GM04504 (cell line): ENCODE measurements at regions not wholly inside any gene's neighbourhood (a gene's known extent, or its start where the extent isn't known, plus 50 kb on each side); places are given as distances from the start of the nearest gene placed in this dataset.
"Not testable (repeated sequence)": the region's sequence is repeated elsewhere in the genome, so short reads cannot be mapped to it uniquely, and the experiment has no call there.

Experiments
- DNase-seq: peaks from one replicate; pipeline ENCODE4 v3.0.0-alpha.2; 2012; ENCODE audit warnings: low read depth

GRCh38 chr12:93979189-93979588, 169.2 kb upstream of the PLXNC1 start:
- DNase-seq: no peak

GRCh38 chr12:93980711-93981110, 167.7 kb upstream of the PLXNC1 start:
- DNase-seq: no peak

GRCh38 chr12:93981411-93981810, 167.0 kb upstream of the PLXNC1 start:
- no peak for DNase-seq

GRCh38 chr12:93982771-93983315, 165.5 kb upstream of the PLXNC1 start:
- DNase-seq: peak; percentile 50

GRCh38 chr12:93984005-93984404, 164.4 kb upstream of the PLXNC1 start:
- DNase-seq: no peak

GRCh38 chr12:93989949-93990348, 158.4 kb upstream of the PLXNC1 start:
- no peak for DNase-seq

- peak; percentile 56 for DNase-seq
Measured at GRCh38 chr12:93990832-93991803, 157.3 kb upstream of the PLXNC1 start.

- DNase-seq: no peak
Measured at GRCh38 chr12:93991829-93992461, 156.4 kb upstream of the PLXNC1 start.

GRCh38 chr12:93994721-93995120, 153.7 kb upstream of the PLXNC1 start:
- DNase-seq: no peak

GRCh38 chr12:93996321-93996720, 152.1 kb upstream of the PLXNC1 start:
- no peak for DNase-seq

GRCh38 chr12:94001691-94002090, 146.7 kb upstream of the PLXNC1 start:
- no peak for DNase-seq

GRCh38 chr12:94002925-94003324, 145.5 kb upstream of the PLXNC1 start:
- not testable (repeated sequence) for DNase-seq

GRCh38 chr12:94007833-94008232, 140.5 kb upstream of the PLXNC1 start:
- DNase-seq: not testable (repeated sequence)

GRCh38 chr12:94010307-94010706, 138.1 kb upstream of the PLXNC1 start:
- DNase-seq: no peak

- DNase-seq: no peak
Measured at GRCh38 chr12:94012071-94012470, 136.3 kb upstream of the PLXNC1 start.

- no peak for DNase-seq
Measured at GRCh38 chr12:94012590-94012989, 135.8 kb upstream of the PLXNC1 start.

- not testable (repeated sequence) for DNase-seq
Measured at GRCh38 chr12:94017247-94017646, 131.1 kb upstream of the PLXNC1 start.

GRCh38 chr12:94020335-94020734, 128.0 kb upstream of the PLXNC1 start:
- DNase-seq: no peak

- no peak for DNase-seq
Measured at GRCh38 chr12:94023879-94024278, 124.5 kb upstream of the PLXNC1 start.

GRCh38 chr12:94025068-94025467, 123.3 kb upstream of the PLXNC1 start:
- DNase-seq: no peak

GRCh38 chr12:94025756-94026155, 122.6 kb upstream of the PLXNC1 start:
- DNase-seq: no peak

- DNase-seq: no peak
Measured at GRCh38 chr12:94026596-94026995, 121.8 kb upstream of the PLXNC1 start.

GRCh38 chr12:94027561-94027960, 120.8 kb upstream of the PLXNC1 start:
- no peak for DNase-seq
